ENCODE measurements at regions not wholly inside any gene's neighbourhood (a gene's known extent, or its start where the extent isn't known, plus 50 kb on each side); places are given as distances from the start of the nearest gene placed in this dataset.

DNA sequence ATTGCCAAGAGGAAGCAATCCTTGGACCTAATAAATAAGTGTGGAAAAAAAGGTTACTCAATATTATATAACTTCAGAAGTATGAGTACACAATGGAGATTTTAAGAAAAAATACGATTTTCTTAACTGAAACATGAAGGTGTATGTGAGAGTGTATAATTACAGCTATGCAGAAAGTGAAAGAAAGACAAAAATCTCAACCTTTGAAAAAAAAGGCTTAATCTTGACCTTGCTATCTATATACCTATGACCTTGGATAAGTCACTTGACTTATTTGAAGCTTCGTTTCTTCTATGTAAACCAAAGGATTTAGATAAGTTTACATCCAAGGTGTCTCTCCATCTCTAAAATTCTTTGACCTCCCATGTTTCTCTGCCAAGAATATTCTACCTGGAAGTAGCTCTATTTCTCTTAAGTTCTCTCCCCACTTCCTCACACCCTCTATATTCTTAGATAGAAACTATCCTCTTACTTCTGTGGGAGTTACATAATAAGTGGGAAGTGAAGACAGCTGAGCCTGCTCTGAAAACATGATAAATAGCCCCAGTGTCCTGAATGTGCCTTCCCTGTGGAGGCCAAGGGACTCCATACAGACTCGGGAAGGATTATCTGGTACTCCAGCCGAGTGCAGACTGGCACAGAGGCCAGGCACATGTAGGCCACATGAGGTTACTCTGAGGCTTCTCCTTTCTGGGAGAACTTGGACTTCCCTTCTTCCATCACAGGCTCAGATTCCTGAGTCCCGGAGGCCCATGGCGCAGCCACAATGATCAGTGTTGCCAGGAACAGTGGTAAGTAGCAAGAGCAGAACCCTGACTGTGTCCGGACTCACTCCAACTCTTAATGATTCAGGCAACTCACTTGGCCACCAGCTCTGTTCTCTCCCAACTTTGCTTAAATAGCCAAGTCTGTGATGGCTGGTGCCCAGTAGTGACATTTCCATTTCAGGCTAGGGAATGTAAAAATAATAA lies 166.8 kb upstream of the COL8A1 start:
- H3K27me3 ChIP-seq (ENCODE audit: low read depth), result no peaks in the 10 kb centered on the region
- no peaks in the 10 kb centered on the region for H3K9me3 ChIP-seq
- H3K36me3 ChIP-seq, result no peaks in the 10 kb centered on the region
- no peak for DNase-seq
- intact Hi-C loops (cut with DNase I), result no loop called here
- H3K27ac ChIP-seq, result no peak overlapping the region
- no peak for ATAC-seq
- TF ChIP-seq, protein P1, sequence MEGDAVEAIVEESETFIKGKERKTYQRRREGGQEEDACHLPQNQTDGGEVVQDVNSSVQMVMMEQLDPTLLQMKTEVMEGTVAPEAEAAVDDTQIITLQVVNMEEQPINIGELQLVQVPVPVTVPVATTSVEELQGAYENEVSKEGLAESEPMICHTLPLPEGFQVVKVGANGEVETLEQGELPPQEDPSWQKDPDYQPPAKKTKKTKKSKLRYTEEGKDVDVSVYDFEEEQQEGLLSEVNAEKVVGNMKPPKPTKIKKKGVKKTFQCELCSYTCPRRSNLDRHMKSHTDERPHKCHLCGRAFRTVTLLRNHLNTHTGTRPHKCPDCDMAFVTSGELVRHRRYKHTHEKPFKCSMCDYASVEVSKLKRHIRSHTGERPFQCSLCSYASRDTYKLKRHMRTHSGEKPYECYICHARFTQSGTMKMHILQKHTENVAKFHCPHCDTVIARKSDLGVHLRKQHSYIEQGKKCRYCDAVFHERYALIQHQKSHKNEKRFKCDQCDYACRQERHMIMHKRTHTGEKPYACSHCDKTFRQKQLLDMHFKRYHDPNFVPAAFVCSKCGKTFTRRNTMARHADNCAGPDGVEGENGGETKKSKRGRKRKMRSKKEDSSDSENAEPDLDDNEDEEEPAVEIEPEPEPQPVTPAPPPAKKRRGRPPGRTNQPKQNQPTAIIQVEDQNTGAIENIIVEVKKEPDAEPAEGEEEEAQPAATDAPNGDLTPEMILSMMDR (IDR thresholded peaks at IDR 0.05), result no peak
- no peaks in the 10 kb centered on the region for H3K4me1 ChIP-seq
- H3K4me3 ChIP-seq, result no peak overlapping the region

DNA sequence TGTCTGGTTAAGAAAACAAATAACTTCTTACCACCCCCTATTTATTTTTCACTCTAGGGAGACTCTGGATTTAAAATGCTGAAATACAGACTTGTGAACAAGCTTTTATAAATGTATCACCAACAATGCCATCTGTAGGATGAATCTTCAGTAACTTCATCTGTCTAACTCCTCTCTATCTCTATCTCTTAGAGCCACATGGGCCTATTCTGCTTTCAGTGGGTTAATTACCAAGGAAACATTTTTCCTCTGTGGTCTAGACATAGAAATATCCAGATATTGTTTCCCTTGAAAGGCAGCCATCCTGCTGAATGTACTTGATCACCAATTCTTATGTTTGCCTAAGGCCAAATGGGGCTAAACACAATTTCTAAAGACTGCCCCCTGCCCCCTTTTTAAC lies 167.6 kb upstream of the COL8A1 start:
- no peak for DNase-seq
- H3K27me3 ChIP-seq (ENCODE audit: low read depth), result no peaks in the 10 kb centered on the region
- no peak overlapping the region for H3K27ac ChIP-seq
- intact Hi-C loops (cut with DNase I), result no loop called here
- no peak for ATAC-seq
- H3K36me3 ChIP-seq, result no peaks in the 10 kb centered on the region
- TF ChIP-seq, protein P1 (IDR thresholded peaks at IDR 0.05), result no peak
- no peak overlapping the region for H3K4me3 ChIP-seq
- H3K9me3 ChIP-seq, result no peaks in the 10 kb centered on the region
- H3K4me1 ChIP-seq, result no peaks in the 10 kb centered on the region

DNA sequence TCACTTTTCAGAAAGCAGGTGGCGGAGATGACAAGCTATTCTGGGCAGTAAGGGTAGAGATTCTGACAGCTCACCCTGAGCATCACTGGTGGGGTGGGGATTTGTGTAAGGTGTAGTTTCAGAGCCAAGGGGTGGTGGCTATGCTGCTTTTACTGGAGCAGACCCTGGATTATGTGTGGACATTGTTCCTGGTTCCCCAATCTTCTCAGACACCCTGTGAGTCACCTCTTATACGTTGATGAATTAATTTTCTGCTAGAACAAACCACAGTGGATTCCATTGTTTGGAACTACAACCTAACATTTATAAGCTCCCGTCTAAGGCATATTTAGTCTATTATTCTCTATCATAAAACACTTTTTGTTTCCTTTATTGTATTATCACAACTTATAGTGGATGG lies 169.5 kb upstream of the COL8A1 start:
- no peak for DNase-seq
- ATAC-seq, result no peak
- Histone ChIP-seq H3K27ac (no peak overlapping the region), H3K4me3 (no peak overlapping the region), H3K4me1 (no peaks in the 10 kb centered on the region), H3K9me3 (no peaks in the 10 kb centered on the region), H3K36me3 (no peaks in the 10 kb centered on the region), H3K27me3 (ENCODE audit: low read depth) (no peaks in the 10 kb centered on the region)
- TF ChIP-seq, protein P1 (IDR thresholded peaks at IDR 0.05), result no peak
- intact Hi-C loops (cut with DNase I), result no loop called here

DNA sequence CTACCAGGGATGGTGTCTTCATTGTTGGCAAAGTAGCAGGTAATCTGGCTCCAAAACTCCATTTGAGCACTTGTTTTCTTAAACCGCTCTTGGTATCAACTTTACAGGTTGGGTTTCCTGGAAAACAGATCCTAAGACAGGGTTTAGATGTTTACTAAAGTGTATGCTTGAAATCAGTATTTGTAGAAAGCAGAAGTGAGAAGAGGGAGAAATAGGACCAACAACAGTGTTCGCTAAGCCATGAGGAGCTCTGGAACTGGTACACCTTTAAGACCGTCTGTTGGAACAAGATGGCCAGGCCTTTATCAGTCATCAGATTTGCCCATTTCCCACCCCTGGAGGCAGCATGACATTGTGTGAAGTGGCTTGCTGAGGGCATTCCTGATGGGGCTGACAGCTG lies 171.0 kb upstream of the COL8A1 start:
- H3K9me3 ChIP-seq, result no peaks in the 10 kb centered on the region
- H3K27me3 ChIP-seq (ENCODE audit: low read depth), result no peaks in the 10 kb centered on the region
- H3K4me3 ChIP-seq, result no peak overlapping the region
- TF ChIP-seq, protein P1 (IDR thresholded peaks at IDR 0.05), result no peak
- no peak overlapping the region for H3K27ac ChIP-seq
- DNase-seq (no peak), ATAC-seq (no peak)
- no peaks in the 10 kb centered on the region for H3K4me1 ChIP-seq
- intact Hi-C loops (cut with DNase I), result no loop called here
- H3K36me3 ChIP-seq, result no peaks in the 10 kb centered on the region

DNA sequence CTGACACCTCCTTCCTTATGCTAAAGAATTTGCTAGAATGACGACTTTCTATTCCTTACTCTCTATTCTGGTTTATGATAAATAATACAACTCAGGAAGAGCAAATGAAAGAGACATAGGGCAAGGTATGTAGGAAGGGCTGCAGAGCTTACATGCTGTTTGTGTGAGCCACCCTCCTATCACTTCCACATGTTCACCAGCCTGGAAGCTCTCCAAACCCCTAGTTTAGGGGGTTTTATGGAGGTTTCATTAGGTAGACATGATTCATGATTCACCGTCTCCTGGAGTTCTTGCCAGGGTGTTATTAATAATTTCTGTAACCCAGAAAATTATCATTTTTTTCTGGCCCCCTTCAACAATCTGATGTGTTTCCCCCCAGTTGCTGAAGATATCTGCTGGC lies 172.1 kb upstream of the COL8A1 start:
- H3K4me3 ChIP-seq, result no peak overlapping the region
- DNase-seq, result no peak
- no peak for ATAC-seq
- TF ChIP-seq, protein P1 (IDR thresholded peaks at IDR 0.05), result no peak
- no peaks in the 10 kb centered on the region for H3K4me1 ChIP-seq
- no peaks in the 10 kb centered on the region for H3K36me3 ChIP-seq
- no peaks in the 10 kb centered on the region for H3K9me3 ChIP-seq
- intact Hi-C loops (cut with DNase I), result no loop called here
- H3K27ac ChIP-seq, result no peak overlapping the region
- no peaks in the 10 kb centered on the region for H3K27me3 ChIP-seq (ENCODE audit: low read depth)
